ENCODE measurements at regions not wholly inside any gene's neighbourhood (a gene's known extent, or its start where the extent isn't known, plus 50 kb on each side); places are given as distances from the start of the nearest gene placed in this dataset.

GRCh38 chrX:124887572-124887971 lies 432.1 kb upstream of the TEX13C start:
- no peak for TF ChIP-seq SREBF2 (CRISPR knock-in tag; IDR thresholded peaks at IDR 0.05)
- no peak for TF ChIP-seq CTCF (IDR thresholded peaks at IDR 0.05 in 2 of 3, conservative IDR thresholded peaks at IDR 0.05 in 1 of 3; ENCODE audit: insufficient read depth in 2 of 3, low read depth in 1 of 3, low read length in 3 of 3)
- no peak for TF ChIP-seq ZNF263 (CRISPR knock-in tag; IDR thresholded peaks at IDR 0.05; ENCODE audit: borderline replicate concordance)
- no peak for TF ChIP-seq LCOR (CRISPR knock-in tag; IDR thresholded peaks at IDR 0.05)
- no peak for TF ChIP-seq THRB (CRISPR knock-in tag; conservative IDR thresholded peaks at IDR 0.05)
- no peak for TF ChIP-seq FOS (IDR thresholded peaks at IDR 0.05; ENCODE audit: extremely low read depth, insufficient read length)
- TF ChIP-seq ZNF124 (CRISPR knock-in tag; IDR thresholded peaks at IDR 0.05): no peak
- no peak for TF ChIP-seq MEF2D (tag; conservative IDR thresholded peaks at IDR 0.05; ENCODE audit: low read depth)
- TF ChIP-seq CBX3 (IDR thresholded peaks at IDR 0.05; ENCODE audit: borderline replicate concordance in 1 of 2, low read length in 2 of 2): no peak
- TF ChIP-seq ZZZ3 (IDR thresholded peaks at IDR 0.05): no peak
- no peak for TF ChIP-seq RBM22 (IDR thresholded peaks at IDR 0.05; ENCODE audit: low read depth, low read length, poor library complexity, severe bottlenecking)
- no peak for TF ChIP-seq GABPB1 (CRISPR knock-in tag; IDR thresholded peaks at IDR 0.05)
- no peak for TF ChIP-seq ZNF445 (CRISPR knock-in tag; IDR thresholded peaks at IDR 0.05; ENCODE audit: low read depth)

Data from K562 (cell line).